ENCODE measurements at regions not wholly inside any gene's neighbourhood (a gene's known extent, or its start where the extent isn't known, plus 50 kb on each side); places are given as distances from the start of the nearest gene placed in this dataset.

GRCh38 chr10:131774681-131775085, 126.1 kb upstream of the PPP2R2D start:
- Histone ChIP-seq H3K4me2 (no peak overlapping the region), H3K4me1 (ENCODE audit: low read depth, poor library complexity, severe bottlenecking) (no peaks in the 10 kb centered on the region), H4K20me1 (ENCODE audit: insufficient read depth) (no peaks in the 10 kb centered on the region), H3K9ac (no peak overlapping the region), H3K4me3 (IDR thresholded peaks at IDR 0.05; ENCODE audit: insufficient read depth, low read depth, low read length) (no peak overlapping the region), H3K27ac (no peak overlapping the region), H2AFZ (ENCODE audit: low read depth) (no peak overlapping the region), H3K79me2 (ENCODE audit: insufficient read depth, low read depth) (no peaks in the 10 kb centered on the region), H3K36me3 (ENCODE audit: insufficient read depth) (no peaks in the 10 kb centered on the region), H3K27me3 (ENCODE audit: insufficient read depth, low read depth) (peaks cover 5% of the 10 kb centered on the region; the same call in 1 of the 2 replicates)
- no peak for TF ChIP-seq CTCF (conservative IDR thresholded peaks at IDR 0.05; ENCODE audit: low read depth, low read length)

- Histone ChIP-seq H2AFZ (ENCODE audit: low read depth) (no peak overlapping the region), H3K36me3 (ENCODE audit: insufficient read depth) (no peaks in the 10 kb centered on the region), H3K27me3 (ENCODE audit: insufficient read depth, low read depth) (peaks cover 5% of the 10 kb centered on the region; the same call in 1 of the 2 replicates), H3K79me2 (ENCODE audit: insufficient read depth, low read depth) (no peaks in the 10 kb centered on the region), H3K4me1 (ENCODE audit: low read depth, poor library complexity, severe bottlenecking) (no peaks in the 10 kb centered on the region), H4K20me1 (ENCODE audit: insufficient read depth) (no peaks in the 10 kb centered on the region), H3K27ac (no peak overlapping the region), H3K9ac (no peak overlapping the region), H3K4me3 (IDR thresholded peaks at IDR 0.05; ENCODE audit: insufficient read depth, low read depth, low read length) (no peak overlapping the region), H3K4me2 (no peak overlapping the region)
- no peak for TF ChIP-seq CTCF (conservative IDR thresholded peaks at IDR 0.05; ENCODE audit: low read depth, low read length)
Measured at GRCh38 chr10:131775433-131775832, 125.4 kb upstream of the PPP2R2D start.

GRCh38 chr10:131775833-131776232, 125.0 kb upstream of the PPP2R2D start:
- no peak for TF ChIP-seq CTCF (conservative IDR thresholded peaks at IDR 0.05; ENCODE audit: low read depth, low read length)
- H3K9ac ChIP-seq, result no peak overlapping the region
- no peak overlapping the region for H3K4me2 ChIP-seq
- H3K4me1 ChIP-seq (ENCODE audit: low read depth, poor library complexity, severe bottlenecking), result no peaks in the 10 kb centered on the region
- no peak overlapping the region for H3K27ac ChIP-seq
- no peak overlapping the region for H2AFZ ChIP-seq (ENCODE audit: low read depth)
- H4K20me1 ChIP-seq (ENCODE audit: insufficient read depth), result no peaks in the 10 kb centered on the region
- H3K4me3 ChIP-seq (IDR thresholded peaks at IDR 0.05; ENCODE audit: insufficient read depth, low read depth, low read length), result no peak overlapping the region
- peaks cover 5% of the 10 kb centered on the region; the same call in 1 of the 2 replicates for H3K27me3 ChIP-seq (ENCODE audit: insufficient read depth, low read depth)
- H3K79me2 ChIP-seq (ENCODE audit: insufficient read depth, low read depth), result no peaks in the 10 kb centered on the region
- H3K36me3 ChIP-seq (ENCODE audit: insufficient read depth), result no peaks in the 10 kb centered on the region

- no peak overlapping the region for H3K9ac ChIP-seq
- H4K20me1 ChIP-seq (ENCODE audit: insufficient read depth), result no peaks in the 10 kb centered on the region
- H3K79me2 ChIP-seq (ENCODE audit: insufficient read depth, low read depth), result no peaks in the 10 kb centered on the region
- H3K4me3 ChIP-seq (IDR thresholded peaks at IDR 0.05; ENCODE audit: insufficient read depth, low read depth, low read length), result no peak overlapping the region
- H3K4me1 ChIP-seq (ENCODE audit: low read depth, poor library complexity, severe bottlenecking), result no peaks in the 10 kb centered on the region
- H3K27me3 ChIP-seq (ENCODE audit: insufficient read depth, low read depth), result peaks cover 5% of the 10 kb centered on the region; the same call in 1 of the 2 replicates
- no peak overlapping the region for H2AFZ ChIP-seq (ENCODE audit: low read depth)
- no peak overlapping the region for H3K27ac ChIP-seq
- no peaks in the 10 kb centered on the region for H3K36me3 ChIP-seq (ENCODE audit: insufficient read depth)
- no peak for TF ChIP-seq CTCF (conservative IDR thresholded peaks at IDR 0.05; ENCODE audit: low read depth, low read length)
- H3K4me2 ChIP-seq, result no peak overlapping the region
Measured at GRCh38 chr10:131776496-131776895, 124.3 kb upstream of the PPP2R2D start.
